Kidney (tissue), 13 donors: ENCODE measurements at regions not wholly inside any gene's neighbourhood (a gene's known extent, or its start where the extent isn't known, plus 50 kb on each side); places are given as distances from the start of the nearest gene placed in this dataset.

Source experiments
- DNase-seq, 5 donors: peaks; one replicate each; pipeline ENCODE4 v3.0.0-alpha.2; 2013 to 2020
- FAIRE-seq: peaks from 2 replicates; lab custom pipeline; 2012; peaks lifted over from hg19 to GRCh38; lab: Jason Lieb, UNC
- H3K27ac ChIP-seq, 2 donors: one replicate each; pipeline ENCODE4 v1.7.0; 2013; ENCODE audit warnings: low read depth in 2 of 2, low read length in 2 of 2, inconsistent platforms in 1 of 2
- H3K27me3 ChIP-seq: one replicate; pipeline ENCODE4 v1.7.1; 2013; ENCODE audit warnings: low read length, inconsistent platforms; ENCODE audit not compliant: control insufficient read depth, insufficient read depth
- H3K36me3 ChIP-seq, 3 donors: one replicate each; pipeline versions ENCODE4 v1.7.0 to v1.7.1; 2013; ENCODE audit warnings: low read length in 3 of 3, control low read depth in 1 of 3, inconsistent platforms in 1 of 3; ENCODE audit not compliant: insufficient read depth in 3 of 3, control insufficient read depth in 2 of 3
- H3K4me1 ChIP-seq, 3 donors: one replicate each; pipeline versions ENCODE4 v1.7.0 to v1.7.1; 2013; ENCODE audit warnings: low read length in 3 of 3, inconsistent platforms in 1 of 3, low read depth in 1 of 3; ENCODE audit not compliant: control insufficient read depth in 2 of 3, insufficient read depth in 2 of 3
- H3K4me3 ChIP-seq, 3 donors: one replicate each; pipeline versions ENCODE4 v1.7.0 to v1.8.1; 2013; ENCODE audit warnings: low read length in 3 of 3, control low read depth in 1 of 3, inconsistent platforms in 1 of 3
- H3K9ac ChIP-seq, 3 donors: one replicate each; pipeline versions ENCODE4 v1.7.0 to v1.7.1; 2013; ENCODE audit warnings: low read length in 3 of 3, control low read depth in 1 of 3, inconsistent platforms in 1 of 3
- H3K9me3 ChIP-seq, 3 donors: one replicate each; pipeline versions ENCODE4 v1.7.0 to v1.7.1; 2013; ENCODE audit warnings: low read length in 3 of 3, control low read depth in 1 of 3, inconsistent platforms in 1 of 3; ENCODE audit not compliant: control insufficient read depth in 2 of 3, insufficient read depth in 1 of 3
- intact Hi-C: fragments of 100-400 bp; cut with DNase I; formaldehyde crosslinking; loops from one replicate; pipeline ENCODE4 v1.11.1; 2022
- TF ChIP-seq, protein P1 (sequence below): IDR thresholded peaks from 3 replicates; pipeline ENCODE4 v1.5.1; 2012; ENCODE audit warnings: mild to moderate bottlenecking, moderate library complexity, borderline replicate concordance; ENCODE audit not compliant: insufficient read depth; ENCODE audit errors: extremely low read depth
- donor health status: control.
- donor health status: control.
- donor health status: control.
- donor health status: control.
- donor health status: control.
- donor health status: DM: yes; HTN: yes; CAD: no.
- donor health status: Normal renal cell carcinoma (clear cell type).

DNA sequence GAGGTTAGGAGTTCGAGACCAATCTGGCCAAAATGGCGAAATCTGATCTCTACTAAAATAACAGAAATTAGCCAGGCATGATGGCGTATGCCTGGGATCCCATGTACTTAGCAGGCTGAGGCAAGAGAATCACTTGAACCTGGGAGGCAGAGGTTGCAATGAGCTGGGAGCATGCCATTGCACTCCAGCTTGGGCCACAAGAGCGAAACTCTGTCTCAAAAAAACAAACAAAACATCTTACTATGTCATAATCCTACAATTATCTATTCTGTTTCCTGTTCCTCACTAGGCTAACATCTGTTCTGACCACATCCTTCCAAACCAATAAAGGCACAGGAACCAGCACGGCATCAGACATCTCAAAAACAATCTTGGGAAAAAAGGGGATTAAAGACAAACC, 361.8 kb upstream of the UBE2E3 start:
- H3K27me3 ChIP-seq = no peaks in the 10 kb centered on the region

DNA sequence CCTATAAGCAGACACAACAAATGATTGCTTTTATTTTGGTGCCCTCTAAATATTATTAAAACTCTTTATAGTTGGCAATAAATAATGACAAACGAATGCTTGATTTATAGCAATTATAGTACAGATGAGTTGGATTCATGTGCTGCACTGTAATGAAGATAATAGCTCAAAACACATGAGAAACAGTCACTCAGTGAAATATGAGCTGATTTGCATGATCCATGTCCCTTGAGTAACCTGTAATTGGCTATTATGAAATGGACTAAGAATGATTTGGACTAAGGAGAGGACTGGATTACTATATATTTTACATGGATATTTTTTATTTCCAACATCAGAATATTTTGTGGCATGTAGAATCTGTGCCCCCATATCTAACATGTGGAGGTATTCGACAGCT, 365.6 kb upstream of the UBE2E3 start:
- Histone ChIP-seq H3K4me3 (no peak overlapping the region), H3K36me3 (no peaks in the 10 kb centered on the region), H3K27me3 (no peaks in the 10 kb centered on the region), H3K9me3 (no peaks in the 10 kb centered on the region), H3K9ac (no peak overlapping the region), H3K27ac (no peak overlapping the region), H3K4me1 (no peaks in the 10 kb centered on the region)
- FAIRE-seq (no peak), DNase-seq (no peak)
- TF ChIP-seq, protein P1, sequence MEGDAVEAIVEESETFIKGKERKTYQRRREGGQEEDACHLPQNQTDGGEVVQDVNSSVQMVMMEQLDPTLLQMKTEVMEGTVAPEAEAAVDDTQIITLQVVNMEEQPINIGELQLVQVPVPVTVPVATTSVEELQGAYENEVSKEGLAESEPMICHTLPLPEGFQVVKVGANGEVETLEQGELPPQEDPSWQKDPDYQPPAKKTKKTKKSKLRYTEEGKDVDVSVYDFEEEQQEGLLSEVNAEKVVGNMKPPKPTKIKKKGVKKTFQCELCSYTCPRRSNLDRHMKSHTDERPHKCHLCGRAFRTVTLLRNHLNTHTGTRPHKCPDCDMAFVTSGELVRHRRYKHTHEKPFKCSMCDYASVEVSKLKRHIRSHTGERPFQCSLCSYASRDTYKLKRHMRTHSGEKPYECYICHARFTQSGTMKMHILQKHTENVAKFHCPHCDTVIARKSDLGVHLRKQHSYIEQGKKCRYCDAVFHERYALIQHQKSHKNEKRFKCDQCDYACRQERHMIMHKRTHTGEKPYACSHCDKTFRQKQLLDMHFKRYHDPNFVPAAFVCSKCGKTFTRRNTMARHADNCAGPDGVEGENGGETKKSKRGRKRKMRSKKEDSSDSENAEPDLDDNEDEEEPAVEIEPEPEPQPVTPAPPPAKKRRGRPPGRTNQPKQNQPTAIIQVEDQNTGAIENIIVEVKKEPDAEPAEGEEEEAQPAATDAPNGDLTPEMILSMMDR = no peak
- intact Hi-C loops = no loop called here

More for the DNA sequence above, 361.8 kb upstream of the UBE2E3 start:
- Histone ChIP-seq H3K27ac (no peak overlapping the region), H3K4me1 (no peaks in the 10 kb centered on the region), H3K36me3 (no peaks in the 10 kb centered on the region), H3K4me3 (no peak overlapping the region), H3K9ac (no peak overlapping the region), H3K9me3 (no peaks in the 10 kb centered on the region)
- DNase-seq = no peak
- FAIRE-seq = no peak
- TF ChIP-seq, protein P1 = no peak
- intact Hi-C loops = no loop called here

DNA sequence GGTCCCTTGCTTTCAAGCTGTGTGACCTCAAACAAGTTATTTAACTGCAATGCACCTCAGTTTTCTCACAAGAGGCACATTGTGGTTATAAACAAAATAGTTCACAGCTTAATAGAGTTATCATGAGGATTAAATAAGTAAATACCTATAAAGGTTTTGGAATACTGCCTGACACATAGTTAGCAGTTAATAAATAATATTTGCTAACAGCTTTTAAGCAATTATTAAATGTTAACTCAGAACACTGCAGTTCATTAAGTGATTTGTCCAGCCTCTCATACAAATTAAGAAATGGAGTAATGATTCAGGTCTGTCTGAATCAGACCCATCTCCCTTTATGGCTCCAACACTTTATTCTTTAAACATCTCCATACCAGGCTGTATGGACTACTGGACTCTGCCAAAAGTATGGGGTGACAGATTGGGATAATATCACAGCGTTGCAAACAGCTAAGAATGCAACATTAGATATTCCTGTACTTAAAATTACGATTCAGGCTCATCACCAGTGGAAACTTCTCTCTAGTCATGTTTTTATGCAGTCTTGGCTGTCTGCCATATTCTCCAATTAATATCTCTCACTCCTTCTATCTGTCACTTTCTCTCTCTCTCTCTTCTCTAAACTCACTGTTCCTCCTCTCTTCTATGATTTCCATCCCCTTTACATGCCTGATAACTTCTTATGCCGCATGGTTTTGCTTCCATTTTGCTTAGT, 370.6 kb upstream of the UBE2E3 start:
- DNase-seq (no peak), FAIRE-seq (no peak)
- Histone ChIP-seq H3K4me3 (no peak overlapping the region), H3K9me3 (no peaks in the 10 kb centered on the region), H3K9ac (no peak overlapping the region), H3K36me3 (no peaks in the 10 kb centered on the region), H3K27ac (no peak overlapping the region), H3K27me3 (no peaks in the 10 kb centered on the region), H3K4me1 (no peaks in the 10 kb centered on the region)
- TF ChIP-seq, protein P1 = no peak
- intact Hi-C loops = no loop called here
